Esophagus muscularis mucosa (tissue), 4 donors: ENCODE measurements at regions not wholly inside any gene's neighbourhood (a gene's known extent, or its start where the extent isn't known, plus 50 kb on each side); places are given as distances from the start of the nearest gene placed in this dataset.

Experiments used
- DNase-seq: peaks from one replicate; pipeline ENCODE4 v3.0.0-alpha.2; 2017; ENCODE audit errors: extremely low spot score
- H3K27ac ChIP-seq, 4 donors: fragments of 200-600 bp; sonication (generic); replicated peaks in 1 of 4; 1 replicate in 3 of 4; 2 replicates in 1 of 4; pipeline ENCODE4 v1.5.1; 2016 to 2019; ENCODE audit warnings: mild to moderate bottlenecking in 1 of 4
- H3K27me3 ChIP-seq, 4 donors: fragments of 200-600 bp; sonication (generic); one replicate each; pipeline versions ENCODE4 v1.5.1 to v1.6.0; 2016 to 2019
- H3K36me3 ChIP-seq, 4 donors: fragments of 200-600 bp; sonication (generic); one replicate each; pipeline ENCODE4 v1.5.1; 2016 to 2019
- H3K4me1 ChIP-seq, 4 donors: fragments of 200-600 bp; sonication (generic); one replicate each; pipeline ENCODE4 v1.5.1; 2016 to 2019
- H3K4me3 ChIP-seq, 4 donors: fragments of 200-600 bp; sonication (generic); 1 replicate in 2 of 4; 2 replicates in 2 of 4; pipeline ENCODE4 v1.5.1; 2016 to 2019; ENCODE audit warnings: mild to moderate bottlenecking in 4 of 4, moderate library complexity in 1 of 4
- H3K9me3 ChIP-seq, 4 donors: fragments of 200-600 bp; sonication (generic); 1 replicate in 3 of 4; 2 replicates in 1 of 4; pipeline ENCODE4 v1.5.1; 2016 to 2019
- CTCF ChIP-seq, 3 experiments: fragments of 200-600 bp in 2 of 3; fragments of 450-650 bp in 1 of 3; sonication (generic) in 2 of 3; IDR thresholded peaks; one replicate each; pipeline ENCODE4 v1.5.1; 2017 to 2019; ENCODE audit warnings: antibody characterized with exemption in 3 of 3, mild to moderate bottlenecking in 2 of 3, moderate library complexity in 1 of 3
- EP300 ChIP-seq: sonication (generic); formaldehyde crosslinking; IDR thresholded peaks from one replicate; pipeline ENCODE4 v1.6.1; 2017; ENCODE audit warnings: antibody characterized with exemption
- POLR2A ChIP-seq: fragments of 450-650 bp; IDR thresholded peaks from one replicate; pipeline ENCODE4 v1.6.1; 2017; ENCODE audit warnings: antibody characterized with exemption, moderate library complexity, mild to moderate bottlenecking, low read depth
- POLR2AphosphoS5 ChIP-seq, 2 donors: sonication (generic); formaldehyde crosslinking; IDR thresholded peaks; one replicate each; pipeline ENCODE4 v1.6.1; 2017; ENCODE audit warnings: antibody characterized with exemption in 2 of 2
- WGBS: methylation state at CpG from one replicate; pipeline ENCODE4 v1.1.5; 2018; 5-methylcytosine and 5-hydroxymethylcytosine counted together
- intact Hi-C: fragments of 100-400 bp; cut with DNase I; formaldehyde crosslinking; loops from one replicate; pipeline ENCODE4 v1.15.1; 2023

- 84% methylated on average over 2 of the region's 2 CpGs for WGBS
These were observed 770.8 kb upstream of the MBL2 start for GRCh38 chr10:53543410-53543809.

GRCh38 chr10:53537508-53537907 is 764.9 kb upstream of the MBL2 start:
- intact Hi-C loops = no loop called here
- H3K27ac ChIP-seq = no peak overlapping the region
- H3K27me3 ChIP-seq = no peaks in the 10 kb centered on the region
- no peaks in the 10 kb centered on the region for H3K4me1 ChIP-seq
- no peaks in the 10 kb centered on the region for H3K36me3 ChIP-seq
- no peaks in the 10 kb centered on the region for H3K9me3 ChIP-seq
- no peak overlapping the region for H3K4me3 ChIP-seq
- TF ChIP-seq EP300 (no peak), POLR2AphosphoS5 (IDR thresholded peaks at IDR 0.05) (no peak)
- DNase-seq = no peak

More at GRCh38 chr10:53543410-53543809, 770.8 kb upstream of the MBL2 start:
- H3K9me3 ChIP-seq = no peaks in the 10 kb centered on the region
- H3K4me1 ChIP-seq = no peaks in the 10 kb centered on the region
- no peak for TF ChIP-seq POLR2AphosphoS5 (IDR thresholded peaks at IDR 0.05)
- TF ChIP-seq EP300 = no peak
- no peak for TF ChIP-seq CTCF (IDR thresholded peaks at IDR 0.05)
- no peaks in the 10 kb centered on the region for H3K36me3 ChIP-seq
- no peaks in the 10 kb centered on the region for H3K27me3 ChIP-seq
- no peak overlapping the region for H3K27ac ChIP-seq
- H3K4me3 ChIP-seq = no peak overlapping the region
- DNase-seq = no peak
- intact Hi-C loops = no loop called here

GRCh38 chr10:53536322-53536721 is 763.7 kb upstream of the MBL2 start:
- no peak for DNase-seq
- intact Hi-C loops = no loop called here
- Histone ChIP-seq H3K27me3 (no peaks in the 10 kb centered on the region), H3K4me1 (no peaks in the 10 kb centered on the region), H3K4me3 (no peak overlapping the region), H3K27ac (no peak overlapping the region), H3K36me3 (no peaks in the 10 kb centered on the region), H3K9me3 (no peaks in the 10 kb centered on the region)
- WGBS = 76% methylated on average over 5 of the region's 5 CpGs
- TF ChIP-seq EP300 (no peak), POLR2A (no peak), POLR2AphosphoS5 (IDR thresholded peaks at IDR 0.05) (no peak), CTCF (IDR thresholded peaks at IDR 0.05) (no peak)

GRCh38 chr10:53534428-53534827 is 761.8 kb upstream of the MBL2 start:
- H3K4me1 ChIP-seq = no peaks in the 10 kb centered on the region
- H3K27me3 ChIP-seq = no peaks in the 10 kb centered on the region
- H3K9me3 ChIP-seq = no peaks in the 10 kb centered on the region
- DNase-seq = no peak
- no peak overlapping the region for H3K27ac ChIP-seq
- no peak for TF ChIP-seq POLR2AphosphoS5 (IDR thresholded peaks at IDR 0.05)
- TF ChIP-seq POLR2A = no peak
- TF ChIP-seq EP300 = no peak
- no peak for TF ChIP-seq CTCF (IDR thresholded peaks at IDR 0.05)
- intact Hi-C loops = no loop called here
- no peak overlapping the region for H3K4me3 ChIP-seq
- no peaks in the 10 kb centered on the region for H3K36me3 ChIP-seq

GRCh38 chr10:53528974-53529373 is 756.4 kb upstream of the MBL2 start:
- Histone ChIP-seq H3K4me3 (no peak overlapping the region), H3K36me3 (no peaks in the 10 kb centered on the region), H3K4me1 (no peaks in the 10 kb centered on the region), H3K9me3 (no peaks in the 10 kb centered on the region), H3K27me3 (no peaks in the 10 kb centered on the region), H3K27ac (no peak overlapping the region)
- DNase-seq = no peak
- intact Hi-C loops = no loop called here
- 65% methylated on average over 2 of the region's 2 CpGs for WGBS
- TF ChIP-seq CTCF (IDR thresholded peaks at IDR 0.05) = no peak
- TF ChIP-seq POLR2AphosphoS5 (IDR thresholded peaks at IDR 0.05) = no peak
- no peak for TF ChIP-seq EP300
- no peak for TF ChIP-seq POLR2A
